Right atrium auricular region (tissue), 2 donors: ENCODE measurements at regions not wholly inside any gene's neighbourhood (a gene's known extent, or its start where the extent isn't known, plus 50 kb on each side); places are given as distances from the start of the nearest gene placed in this dataset.

Experiments
- DNase-seq: peaks from one replicate; pipeline ENCODE4 v3.0.0-alpha.2; 2019; ENCODE audit warnings: low spot score
- H3K27ac ChIP-seq, 2 donors: fragments of 200-600 bp; sonication (generic); 1 replicate in 1 of 2; 2 replicates in 1 of 2; pipeline ENCODE4 v1.5.1; 2016 to 2019
- H3K27me3 ChIP-seq, 2 donors: fragments of 200-600 bp; sonication (generic); one replicate each; pipeline versions ENCODE4 v1.5.1 to v1.6.0; 2017 to 2019
- H3K36me3 ChIP-seq: fragments of 200-600 bp; sonication (generic); one replicate; pipeline ENCODE4 v1.5.1; 2016
- H3K4me1 ChIP-seq, 2 donors: fragments of 200-600 bp; sonication (generic); one replicate each; pipeline versions ENCODE4 v1.5.1 to v1.6.0; 2017 to 2019
- H3K4me3 ChIP-seq, 2 donors: fragments of 200-600 bp; sonication (generic); 1 replicate in 1 of 2; 2 replicates in 1 of 2; pipeline ENCODE4 v1.5.1; 2017 to 2019; ENCODE audit warnings: mild to moderate bottlenecking in 1 of 2, moderate library complexity in 1 of 2
- H3K9me3 ChIP-seq, 2 donors: fragments of 200-600 bp; sonication (generic); one replicate each; pipeline ENCODE4 v1.5.1; 2019
- TF ChIP-seq, protein P1 (sequence below), 2 donors: fragments of 200-600 bp; sonication (generic); IDR thresholded peaks; one replicate each; pipeline ENCODE4 v1.5.1; 2019; ENCODE audit warnings: antibody characterized with exemption in 2 of 2

DNA sequence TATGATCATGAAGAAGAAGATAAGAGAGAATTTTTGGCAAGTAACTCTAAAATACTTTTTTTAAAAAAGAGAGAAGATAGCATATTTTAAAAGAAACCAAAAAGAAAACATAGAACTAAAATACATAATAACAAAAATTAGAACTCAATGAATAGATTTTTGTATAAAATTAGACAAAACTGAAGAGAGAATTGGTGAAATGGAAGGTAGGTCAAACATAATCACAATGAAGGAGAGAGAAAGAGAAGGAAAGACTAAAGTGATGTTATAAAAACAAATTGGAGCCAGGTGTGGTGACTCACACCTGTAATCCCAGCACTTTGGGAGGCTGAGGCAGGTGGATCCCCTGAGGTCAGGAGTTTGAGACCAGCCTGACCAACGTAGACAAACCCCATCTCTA lies 211.5 kb downstream of the AXIN2 start:
- Histone ChIP-seq H3K36me3 (no peaks in the 10 kb centered on the region), H3K27me3 (no peaks in the 10 kb centered on the region), H3K9me3 (peaks cover 0 to 5% of the 10 kb centered on the region in 2 donors), H3K4me1 (no peaks in the 10 kb centered on the region), H3K4me3 (no peak overlapping the region), H3K27ac (no peak overlapping the region)
- TF ChIP-seq, protein P1, sequence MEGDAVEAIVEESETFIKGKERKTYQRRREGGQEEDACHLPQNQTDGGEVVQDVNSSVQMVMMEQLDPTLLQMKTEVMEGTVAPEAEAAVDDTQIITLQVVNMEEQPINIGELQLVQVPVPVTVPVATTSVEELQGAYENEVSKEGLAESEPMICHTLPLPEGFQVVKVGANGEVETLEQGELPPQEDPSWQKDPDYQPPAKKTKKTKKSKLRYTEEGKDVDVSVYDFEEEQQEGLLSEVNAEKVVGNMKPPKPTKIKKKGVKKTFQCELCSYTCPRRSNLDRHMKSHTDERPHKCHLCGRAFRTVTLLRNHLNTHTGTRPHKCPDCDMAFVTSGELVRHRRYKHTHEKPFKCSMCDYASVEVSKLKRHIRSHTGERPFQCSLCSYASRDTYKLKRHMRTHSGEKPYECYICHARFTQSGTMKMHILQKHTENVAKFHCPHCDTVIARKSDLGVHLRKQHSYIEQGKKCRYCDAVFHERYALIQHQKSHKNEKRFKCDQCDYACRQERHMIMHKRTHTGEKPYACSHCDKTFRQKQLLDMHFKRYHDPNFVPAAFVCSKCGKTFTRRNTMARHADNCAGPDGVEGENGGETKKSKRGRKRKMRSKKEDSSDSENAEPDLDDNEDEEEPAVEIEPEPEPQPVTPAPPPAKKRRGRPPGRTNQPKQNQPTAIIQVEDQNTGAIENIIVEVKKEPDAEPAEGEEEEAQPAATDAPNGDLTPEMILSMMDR (IDR thresholded peaks at IDR 0.05), result no peak
- DNase-seq, result no peak

GRCh38 chr17:65346166-65346565 lies 209.0 kb downstream of the RGS9 start:
- Histone ChIP-seq H3K27ac (no peak overlapping the region), H3K4me1 (no peaks in the 10 kb centered on the region), H3K9me3 (peaks cover 0 to 5% of the 10 kb centered on the region in 2 donors), H3K36me3 (no peaks in the 10 kb centered on the region), H3K4me3 (no peak overlapping the region), H3K27me3 (no peaks in the 10 kb centered on the region)
- DNase-seq, result no peak
- TF ChIP-seq, protein P1 (IDR thresholded peaks at IDR 0.05), result no peak

DNA sequence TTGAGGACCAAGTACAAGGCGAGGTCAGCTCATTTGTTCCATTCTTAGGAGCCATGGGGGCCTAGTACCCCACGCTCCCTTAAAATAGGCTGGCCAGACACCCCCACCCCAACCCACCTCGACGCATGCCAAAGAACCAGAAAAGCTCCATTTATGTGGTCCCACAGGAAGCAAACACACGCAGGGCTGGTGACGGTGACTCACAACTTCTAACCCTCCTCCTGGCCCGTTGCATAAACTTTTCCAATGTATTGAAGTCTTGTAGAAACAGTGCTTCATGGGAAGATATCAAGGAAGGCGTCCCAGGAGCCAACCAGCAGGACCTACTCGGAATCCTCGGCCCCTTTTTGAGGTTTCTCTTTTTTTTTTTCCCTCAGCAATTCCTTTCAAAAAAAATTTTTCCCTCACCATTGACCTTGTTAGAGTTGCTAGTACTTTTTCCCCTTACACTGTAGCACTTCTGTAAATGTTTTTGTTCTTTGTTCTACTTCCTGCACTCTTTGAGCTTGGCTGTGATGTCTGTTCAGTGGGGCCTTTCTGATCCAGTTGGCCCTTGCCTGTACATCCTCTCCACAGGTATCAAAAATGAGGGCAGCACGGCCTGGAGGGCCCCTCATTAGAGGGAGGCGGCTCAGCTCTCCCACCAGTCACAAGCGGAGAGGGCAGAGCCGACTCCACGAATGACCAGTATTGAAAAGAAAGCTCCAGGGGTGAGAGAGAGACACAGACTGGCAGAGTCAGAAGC lies 208.3 kb downstream of the RGS9 start:
- H3K9me3 ChIP-seq, result peaks cover 0 to 12% of the 10 kb centered on the region in 2 donors
- no peak overlapping the region for H3K27ac ChIP-seq
- no peaks in the 10 kb centered on the region for H3K4me1 ChIP-seq
- H3K4me3 ChIP-seq, result no peak overlapping the region
- no peaks in the 10 kb centered on the region for H3K27me3 ChIP-seq
- DNase-seq, result no peak
- H3K36me3 ChIP-seq, result no peaks in the 10 kb centered on the region
- TF ChIP-seq, protein P1 (IDR thresholded peaks at IDR 0.05), result no peak

DNA sequence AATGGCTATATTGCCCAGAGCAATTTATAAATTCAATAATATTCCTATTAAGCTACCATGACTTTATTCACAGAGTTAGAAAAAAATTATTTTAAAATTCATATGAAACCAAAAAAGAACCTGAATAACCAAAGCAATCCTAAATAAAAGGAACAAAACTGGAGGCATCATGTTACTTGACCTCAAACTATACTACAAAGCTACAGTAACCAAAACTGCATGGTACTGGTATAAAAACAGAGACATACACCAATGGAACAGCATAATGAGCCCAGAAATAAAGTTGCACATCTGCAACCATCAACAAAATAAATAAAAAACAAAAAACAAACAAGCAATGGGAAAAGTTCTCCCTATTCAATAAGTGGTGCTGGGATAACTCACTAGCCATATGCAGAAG lies 203.2 kb downstream of the RGS9 start:
- no peak for DNase-seq
- no peak overlapping the region for H3K4me3 ChIP-seq
- no peaks in the 10 kb centered on the region for H3K4me1 ChIP-seq
- H3K9me3 ChIP-seq, result peaks cover 0 to 27% of the 10 kb centered on the region in 2 donors
- no peak overlapping the region for H3K27ac ChIP-seq
- H3K36me3 ChIP-seq, result no peaks in the 10 kb centered on the region
- TF ChIP-seq, protein P1 (IDR thresholded peaks at IDR 0.05), result no peak
- no peaks in the 10 kb centered on the region for H3K27me3 ChIP-seq

GRCh38 chr17:65334406-65334805 lies 197.2 kb downstream of the RGS9 start:
- no peak for DNase-seq
- H3K27me3 ChIP-seq, result no peaks in the 10 kb centered on the region
- TF ChIP-seq, protein P1 (IDR thresholded peaks at IDR 0.05), result no peak
- no peak overlapping the region for H3K4me3 ChIP-seq
- no peaks in the 10 kb centered on the region for H3K36me3 ChIP-seq
- peaks cover 0 to 12% of the 10 kb centered on the region in 2 donors for H3K9me3 ChIP-seq
- H3K27ac ChIP-seq, result no peak overlapping the region
- H3K4me1 ChIP-seq, result no peaks in the 10 kb centered on the region

- no peak for DNase-seq
- Histone ChIP-seq H3K9me3 (no peaks in the 10 kb centered on the region), H3K4me3 (no peak overlapping the region), H3K27ac (no peak overlapping the region), H3K36me3 (no peaks in the 10 kb centered on the region), H3K27me3 (no peaks in the 10 kb centered on the region), H3K4me1 (no peaks in the 10 kb centered on the region)
- TF ChIP-seq, protein P1 (IDR thresholded peaks at IDR 0.05), result no peak
Measured at GRCh38 chr17:65332779-65333178, 195.6 kb downstream of the RGS9 start.
